Vagina (tissue), 2 donors: ENCODE measurements at regions not wholly inside any gene's neighbourhood (a gene's known extent, or its start where the extent isn't known, plus 50 kb on each side); places are given as distances from the start of the nearest gene placed in this dataset.

Experiments
- POLR2A ChIP-seq, 2 donors: fragments of 450-650 bp; IDR thresholded peaks; one replicate each; pipeline ENCODE4 v1.6.1; 2017; ENCODE audit warnings: antibody characterized with exemption in 2 of 2, mild to moderate bottlenecking in 2 of 2, moderate library complexity in 2 of 2
- POLR2AphosphoS5 ChIP-seq, 2 donors: sonication (generic); formaldehyde crosslinking; IDR thresholded peaks; one replicate each; pipeline ENCODE4 v1.9.0; 2017; ENCODE audit warnings: antibody characterized with exemption in 2 of 2, mild to moderate bottlenecking in 2 of 2, low read depth in 1 of 2; ENCODE audit not compliant: insufficient read depth in 1 of 2
- TF ChIP-seq, protein P1 (sequence below), 3 experiments: fragments of 450-650 bp in 2 of 3; fragments of 200-600 bp in 1 of 3; sonication (generic) in 1 of 3; IDR thresholded peaks; one replicate each; pipeline ENCODE4 v1.5.1; 2017 to 2019; ENCODE audit warnings: antibody characterized with exemption in 3 of 3, mild to moderate bottlenecking in 2 of 3, moderate library complexity in 2 of 3

DNA sequence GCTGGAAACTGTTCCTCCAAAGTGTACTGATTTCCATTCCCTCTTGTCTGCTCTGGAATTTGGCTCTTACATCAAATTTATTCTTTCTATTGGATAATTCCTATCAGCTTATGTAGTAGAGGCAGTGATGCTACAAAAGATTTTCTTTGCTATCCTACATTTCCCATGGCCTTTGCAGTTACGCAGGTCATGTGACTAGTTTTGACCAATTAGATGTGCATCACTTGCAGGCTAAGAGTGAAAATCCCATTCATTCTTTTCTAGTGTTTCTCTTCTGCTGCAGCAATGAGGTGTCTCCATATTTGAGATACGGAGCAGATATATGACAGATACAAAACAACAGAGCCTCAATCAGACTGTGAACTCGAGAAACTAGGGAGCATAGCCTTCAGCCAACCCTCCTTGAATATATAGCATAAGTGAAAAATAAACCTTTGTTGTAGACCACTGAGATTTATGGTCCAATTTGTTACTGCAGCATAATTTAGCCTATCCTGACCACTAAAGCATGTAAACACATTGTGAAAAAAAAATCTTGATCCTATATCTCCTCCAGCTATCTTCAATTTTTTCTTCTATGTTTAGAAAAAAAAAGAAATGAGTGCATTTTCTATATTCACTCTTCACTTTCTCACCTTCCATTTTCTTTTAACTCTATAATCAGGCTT lies 102.0 kb downstream of the HNMT start:
- TF ChIP-seq, protein P1, sequence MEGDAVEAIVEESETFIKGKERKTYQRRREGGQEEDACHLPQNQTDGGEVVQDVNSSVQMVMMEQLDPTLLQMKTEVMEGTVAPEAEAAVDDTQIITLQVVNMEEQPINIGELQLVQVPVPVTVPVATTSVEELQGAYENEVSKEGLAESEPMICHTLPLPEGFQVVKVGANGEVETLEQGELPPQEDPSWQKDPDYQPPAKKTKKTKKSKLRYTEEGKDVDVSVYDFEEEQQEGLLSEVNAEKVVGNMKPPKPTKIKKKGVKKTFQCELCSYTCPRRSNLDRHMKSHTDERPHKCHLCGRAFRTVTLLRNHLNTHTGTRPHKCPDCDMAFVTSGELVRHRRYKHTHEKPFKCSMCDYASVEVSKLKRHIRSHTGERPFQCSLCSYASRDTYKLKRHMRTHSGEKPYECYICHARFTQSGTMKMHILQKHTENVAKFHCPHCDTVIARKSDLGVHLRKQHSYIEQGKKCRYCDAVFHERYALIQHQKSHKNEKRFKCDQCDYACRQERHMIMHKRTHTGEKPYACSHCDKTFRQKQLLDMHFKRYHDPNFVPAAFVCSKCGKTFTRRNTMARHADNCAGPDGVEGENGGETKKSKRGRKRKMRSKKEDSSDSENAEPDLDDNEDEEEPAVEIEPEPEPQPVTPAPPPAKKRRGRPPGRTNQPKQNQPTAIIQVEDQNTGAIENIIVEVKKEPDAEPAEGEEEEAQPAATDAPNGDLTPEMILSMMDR (IDR thresholded peaks at IDR 0.05): no peak
- no peak for TF ChIP-seq POLR2A (IDR thresholded peaks at IDR 0.05)
- no peak for TF ChIP-seq POLR2AphosphoS5 (IDR thresholded peaks at IDR 0.05; ENCODE audit: insufficient read depth in 1 of 2, low read depth in 1 of 2)
